A673 (cell line): ENCODE measurements at regions not wholly inside any gene's neighbourhood (a gene's known extent, or its start where the extent isn't known, plus 50 kb on each side); places are given as distances from the start of the nearest gene placed in this dataset.

Experiments used
- BruUV-seq: library from RNA; stranded (reverse); fragments of 400-500 nt; replicated peaks from 2 replicates; lab custom pipeline; 2021; lab: Mats Ljungman, UMichigan
- CTCF ChIA-PET: fragments of 300-600 bp; sonication (Branson Sonifier 250); formaldehyde crosslinking; loops from one replicate; lab custom pipeline; 2022; ENCODE audit warnings: antibody characterized with exemption; lab: Charles Lee
- POLR2A ChIA-PET: fragments of 300-600 bp; sonication (Branson Sonifier 250); formaldehyde crosslinking; loops from one replicate; lab custom pipeline; 2022; ENCODE audit warnings: antibody characterized with exemption; ENCODE audit not compliant: low non-redundant PET; lab: Charles Lee
- DNase-seq: peaks from one replicate; pipeline ENCODE4 v3.0.0-alpha.2; 2015; ENCODE audit warnings: low spot score
- H3K27ac ChIP-seq: fragments of 200-600 bp; sonication (generic); 2 replicates; pipeline ENCODE4 v1.5.1; 2016; ENCODE audit warnings: mixed run types, low read depth, mild to moderate bottlenecking, mixed read lengths, antibody characterized with exemption, low read length; ENCODE audit not compliant: poor library complexity, severe bottlenecking
- H3K27me3 ChIP-seq: fragments of 200-600 bp; sonication (generic); replicated peaks from 2 replicates; pipeline ENCODE4 v1.6.1; 2017; ENCODE audit warnings: mixed run types, low read depth, mild to moderate bottlenecking, mixed read lengths, antibody characterized with exemption, low read length; ENCODE audit not compliant: insufficient read depth, poor library complexity
- H3K36me3 ChIP-seq: fragments of 200-600 bp; sonication (generic); 2 replicates; pipeline ENCODE4 v1.6.1; 2016; ENCODE audit warnings: mixed run types, mild to moderate bottlenecking, mixed read lengths, antibody characterized with exemption, low read length; ENCODE audit not compliant: insufficient read depth, poor library complexity, severe bottlenecking
- H3K4me1 ChIP-seq: fragments of 200-600 bp; sonication (generic); 2 replicates; pipeline ENCODE4 v1.6.1; 2017; ENCODE audit warnings: mixed run types, mild to moderate bottlenecking, mixed read lengths, antibody characterized with exemption, low read length; ENCODE audit not compliant: insufficient read depth, poor library complexity, severe bottlenecking
- H3K4me3 ChIP-seq: fragments of 200-600 bp; sonication (generic); 2 replicates; pipeline ENCODE4 v1.5.1; 2016; ENCODE audit warnings: low read depth, mixed run types, mild to moderate bottlenecking, mixed read lengths, low read length; ENCODE audit not compliant: poor library complexity, severe bottlenecking
- H3K9me3 ChIP-seq: fragments of 200-600 bp; sonication (generic); 2 replicates; pipeline ENCODE4 v1.6.1; 2016; ENCODE audit warnings: mixed run types, low read depth, mild to moderate bottlenecking, mixed read lengths, antibody characterized with exemption, low read length; ENCODE audit not compliant: poor library complexity, severe bottlenecking
- EZH2 ChIP-seq: fragments of 200-600 bp; sonication (generic); IDR thresholded peaks from 2 replicates; pipeline ENCODE4 v1.6.1; 2017; ENCODE audit warnings: borderline replicate concordance, low read depth, mild to moderate bottlenecking, mixed read lengths, antibody characterized with exemption, low read length; ENCODE audit not compliant: poor library complexity, severe bottlenecking
- intact Hi-C: fragments of 100-400 bp; cut with micrococcal nuclease; formaldehyde crosslinking; loops from one replicate; pipeline ENCODE4 v1.10.0; 2022; ENCODE audit not compliant: unreplicated experiment
- TF ChIP-seq, protein P1 (sequence below): fragments of 300-800, 200-600 bp; sonication (generic); conservative IDR thresholded peaks from 2 replicates; pipeline ENCODE4 v1.5.1; 2017; ENCODE audit warnings: low read depth, mild to moderate bottlenecking, antibody characterized with exemption, low read length, moderate library complexity, mixed read lengths

DNA sequence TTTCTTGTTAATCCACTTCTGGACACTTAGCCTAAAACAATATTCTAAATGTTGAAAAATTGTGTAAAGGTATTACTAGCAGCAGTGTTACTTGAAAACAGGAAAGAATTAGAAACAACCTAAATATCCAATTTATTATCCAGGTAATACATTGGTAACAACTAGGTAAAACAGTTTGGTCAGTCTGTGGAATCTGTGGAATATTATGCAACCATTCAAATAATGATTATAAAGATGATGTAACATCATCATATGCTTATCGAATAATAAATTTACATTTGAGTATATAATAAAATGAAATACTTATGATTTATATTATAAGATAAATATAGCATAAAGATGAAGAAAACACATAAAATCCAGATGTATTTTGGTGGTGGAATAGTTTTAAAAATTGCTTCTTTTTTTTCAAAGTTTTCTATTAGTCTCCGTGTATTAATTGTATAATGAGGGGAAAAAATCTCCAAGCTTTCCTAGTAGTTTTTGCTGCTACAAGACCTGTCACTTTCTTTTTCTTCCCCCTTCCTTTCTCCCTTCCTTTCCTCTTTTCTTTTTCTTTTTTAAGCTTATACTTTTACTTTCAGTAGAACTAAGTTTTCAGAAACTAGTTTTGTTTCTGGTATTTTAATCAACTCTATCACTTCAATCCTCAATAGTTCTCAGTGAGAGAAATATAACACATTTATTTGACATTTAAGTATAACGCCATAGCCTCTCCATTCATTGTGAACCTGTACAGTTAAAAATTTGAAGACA lies 197.8 kb upstream of the HMCN1 start:
- peaks cover 26% of the 10 kb centered on the region for H3K4me1 ChIP-seq
- no peak for DNase-seq
- H3K36me3 ChIP-seq, result no peaks in the 10 kb centered on the region
- no peak overlapping the region for H3K4me3 ChIP-seq
- BruUV-seq, result no TSS peak
- no peak overlapping the region for H3K27ac ChIP-seq
- intact Hi-C loops, result no loop called here
- H3K9me3 ChIP-seq, result no peaks in the 10 kb centered on the region
- H3K27me3 ChIP-seq, result no peaks in the 10 kb centered on the region
- CTCF ChIA-PET, result no interaction called here
- TF ChIP-seq, protein P1, sequence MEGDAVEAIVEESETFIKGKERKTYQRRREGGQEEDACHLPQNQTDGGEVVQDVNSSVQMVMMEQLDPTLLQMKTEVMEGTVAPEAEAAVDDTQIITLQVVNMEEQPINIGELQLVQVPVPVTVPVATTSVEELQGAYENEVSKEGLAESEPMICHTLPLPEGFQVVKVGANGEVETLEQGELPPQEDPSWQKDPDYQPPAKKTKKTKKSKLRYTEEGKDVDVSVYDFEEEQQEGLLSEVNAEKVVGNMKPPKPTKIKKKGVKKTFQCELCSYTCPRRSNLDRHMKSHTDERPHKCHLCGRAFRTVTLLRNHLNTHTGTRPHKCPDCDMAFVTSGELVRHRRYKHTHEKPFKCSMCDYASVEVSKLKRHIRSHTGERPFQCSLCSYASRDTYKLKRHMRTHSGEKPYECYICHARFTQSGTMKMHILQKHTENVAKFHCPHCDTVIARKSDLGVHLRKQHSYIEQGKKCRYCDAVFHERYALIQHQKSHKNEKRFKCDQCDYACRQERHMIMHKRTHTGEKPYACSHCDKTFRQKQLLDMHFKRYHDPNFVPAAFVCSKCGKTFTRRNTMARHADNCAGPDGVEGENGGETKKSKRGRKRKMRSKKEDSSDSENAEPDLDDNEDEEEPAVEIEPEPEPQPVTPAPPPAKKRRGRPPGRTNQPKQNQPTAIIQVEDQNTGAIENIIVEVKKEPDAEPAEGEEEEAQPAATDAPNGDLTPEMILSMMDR, result no peak
- no peak for TF ChIP-seq EZH2
- POLR2A ChIA-PET, result no interaction called here

DNA sequence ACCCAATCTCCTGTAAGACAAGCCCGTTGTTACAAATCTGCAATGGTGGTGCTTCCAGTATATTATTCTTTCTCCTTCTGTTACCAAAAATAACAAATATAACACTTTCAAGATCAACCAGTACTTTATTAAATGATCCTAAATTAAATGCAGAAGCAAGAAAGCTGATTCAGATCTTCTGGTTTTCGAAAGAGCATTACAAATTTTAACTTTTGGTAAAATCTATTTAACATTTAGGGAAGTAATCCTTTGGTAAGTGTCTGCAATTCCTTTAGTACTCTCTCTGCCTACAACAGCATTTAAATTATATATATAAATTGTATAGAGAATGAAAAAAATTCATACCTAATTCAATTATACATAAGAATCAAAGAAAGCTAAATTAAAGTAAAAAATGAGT lies 198.6 kb upstream of the HMCN1 start:
- no TSS peak for BruUV-seq
- TF ChIP-seq, protein P1, result no peak
- no peak for TF ChIP-seq EZH2
- CTCF ChIA-PET, result no interaction called here

DNA sequence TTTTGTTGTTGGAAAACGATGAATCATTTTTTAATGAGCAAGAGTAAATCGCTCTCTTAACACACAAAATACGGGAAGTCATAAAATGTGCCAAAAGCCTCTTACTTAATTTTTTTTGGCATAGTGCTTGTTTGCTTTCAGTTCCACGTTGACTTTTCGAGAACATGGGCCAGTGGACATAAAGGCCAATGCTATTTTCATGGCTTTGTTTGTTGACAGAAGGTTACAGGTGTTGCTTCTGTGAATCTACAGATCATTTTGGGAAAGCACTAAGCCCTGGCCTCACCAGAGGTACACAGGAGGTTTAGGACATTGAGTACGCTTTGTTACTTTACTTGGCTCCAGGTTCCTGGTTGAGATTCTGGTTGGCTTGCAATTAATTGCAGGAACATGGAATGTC lies 199.4 kb upstream of the HMCN1 start:
- peak overlapping the region; percentile 60 for H3K27ac ChIP-seq
- H3K27me3 ChIP-seq, result no peaks in the 10 kb centered on the region
- H3K36me3 ChIP-seq, result no peaks in the 10 kb centered on the region
- DNase-seq, result peak; percentile 74
- intact Hi-C loops, result no loop called here
- CTCF ChIA-PET, result no interaction called here
- no peaks in the 10 kb centered on the region for H3K9me3 ChIP-seq
- POLR2A ChIA-PET, result interaction anchor here (0.7 kb wide), 1 partner anchor 22 kb away, joined by 5 read pairs; no protein-coding TSS in a partner anchor
- BruUV-seq, result no TSS peak
- peak overlapping the region; percentile 3 for H3K4me3 ChIP-seq
- no peak for TF ChIP-seq EZH2
- TF ChIP-seq, protein P1, result no peak
- H3K4me1 ChIP-seq, result peaks cover 26% of the 10 kb centered on the region

More for the DNA sequence above, 198.6 kb upstream of the HMCN1 start:
- H3K4me3 ChIP-seq, result no peak overlapping the region
- DNase-seq, result no peak
- H3K36me3 ChIP-seq, result no peaks in the 10 kb centered on the region
- no peaks in the 10 kb centered on the region for H3K9me3 ChIP-seq
- H3K27me3 ChIP-seq, result no peaks in the 10 kb centered on the region
- peak overlapping the region; percentile 60 for H3K27ac ChIP-seq
- H3K4me1 ChIP-seq, result peaks cover 26% of the 10 kb centered on the region
- POLR2A ChIA-PET, result no interaction called here
- intact Hi-C loops, result no loop called here
